ENCODE measurements at regions not wholly inside any gene's neighbourhood (a gene's known extent, or its start where the extent isn't known, plus 50 kb on each side); places are given as distances from the start of the nearest gene placed in this dataset.

DNA sequence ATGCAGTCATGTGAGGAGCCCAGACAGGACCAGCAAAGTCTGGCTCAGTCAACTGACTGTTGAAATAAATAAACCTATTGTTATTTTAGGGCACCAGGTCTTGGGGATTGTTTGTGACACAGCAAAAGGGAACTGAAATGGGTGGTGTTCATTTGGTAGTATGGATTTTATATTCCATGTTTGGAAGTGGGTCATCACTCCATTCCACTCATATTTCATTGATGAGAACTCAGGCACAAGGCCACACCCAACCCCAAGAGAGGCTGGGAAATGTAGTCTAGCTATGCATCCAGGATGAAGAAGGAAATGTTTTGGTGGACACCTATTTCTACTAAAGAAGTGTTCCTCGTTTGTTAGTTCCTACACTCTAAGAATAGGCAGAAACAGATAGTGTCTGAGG is 64.9 kb upstream of the BTBD3 start:
- CTCF ChIA-PET: no interaction called here
- ATAC-seq (ENCODE audit: low read depth): no peak
- intact Hi-C loops (cut with micrococcal nuclease): no loop called here
- Mint-ChIP-seq H3K4me1 (no peaks in the 10 kb centered on the region), H3K4me3 (no peak overlapping the region), H3K36me3 (ENCODE audit: low read depth) (no peaks in the 10 kb centered on the region), H3K9me3 (peaks cover 5% of the 10 kb centered on the region), H3K27ac (no peak overlapping the region), H3K27me3 (no peaks in the 10 kb centered on the region)
- TF ChIP-seq, protein P1, sequence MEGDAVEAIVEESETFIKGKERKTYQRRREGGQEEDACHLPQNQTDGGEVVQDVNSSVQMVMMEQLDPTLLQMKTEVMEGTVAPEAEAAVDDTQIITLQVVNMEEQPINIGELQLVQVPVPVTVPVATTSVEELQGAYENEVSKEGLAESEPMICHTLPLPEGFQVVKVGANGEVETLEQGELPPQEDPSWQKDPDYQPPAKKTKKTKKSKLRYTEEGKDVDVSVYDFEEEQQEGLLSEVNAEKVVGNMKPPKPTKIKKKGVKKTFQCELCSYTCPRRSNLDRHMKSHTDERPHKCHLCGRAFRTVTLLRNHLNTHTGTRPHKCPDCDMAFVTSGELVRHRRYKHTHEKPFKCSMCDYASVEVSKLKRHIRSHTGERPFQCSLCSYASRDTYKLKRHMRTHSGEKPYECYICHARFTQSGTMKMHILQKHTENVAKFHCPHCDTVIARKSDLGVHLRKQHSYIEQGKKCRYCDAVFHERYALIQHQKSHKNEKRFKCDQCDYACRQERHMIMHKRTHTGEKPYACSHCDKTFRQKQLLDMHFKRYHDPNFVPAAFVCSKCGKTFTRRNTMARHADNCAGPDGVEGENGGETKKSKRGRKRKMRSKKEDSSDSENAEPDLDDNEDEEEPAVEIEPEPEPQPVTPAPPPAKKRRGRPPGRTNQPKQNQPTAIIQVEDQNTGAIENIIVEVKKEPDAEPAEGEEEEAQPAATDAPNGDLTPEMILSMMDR (IDR thresholded peaks at IDR 0.05): no peak
- no peak for DNase-seq
- POLR2A ChIA-PET: no interaction called here

DNA sequence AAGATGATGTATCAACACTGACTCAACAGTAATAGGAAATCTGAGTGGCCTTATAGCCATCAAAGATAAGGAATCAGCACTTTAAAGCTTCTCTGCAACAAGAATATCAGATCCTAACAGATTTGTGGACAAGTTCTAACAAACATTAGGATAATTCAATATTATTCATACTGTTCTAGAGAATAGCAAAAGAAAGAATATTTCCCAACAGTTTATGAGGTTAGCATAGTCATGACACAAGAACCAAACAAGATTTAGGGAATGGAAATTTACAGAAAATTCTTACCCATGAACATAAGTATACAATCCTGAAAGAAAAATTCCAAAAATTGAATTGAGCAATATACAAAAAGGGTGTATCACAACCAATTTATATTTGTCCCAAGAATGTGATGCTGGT is 64.3 kb upstream of the BTBD3 start:
- no peaks in the 10 kb centered on the region for H3K36me3 Mint-ChIP-seq (ENCODE audit: low read depth)
- no peak for ATAC-seq (ENCODE audit: low read depth)
- H3K27me3 Mint-ChIP-seq: no peaks in the 10 kb centered on the region
- no peak for DNase-seq
- ChIA-PET POLR2A (no interaction called here), CTCF (no interaction called here)
- no peaks in the 10 kb centered on the region for H3K4me1 Mint-ChIP-seq
- H3K4me3 Mint-ChIP-seq: no peak overlapping the region
- H3K27ac Mint-ChIP-seq: no peak overlapping the region
- TF ChIP-seq, protein P1 (IDR thresholded peaks at IDR 0.05): no peak
- H3K9me3 Mint-ChIP-seq: peaks cover 5% of the 10 kb centered on the region
- intact Hi-C loops (cut with micrococcal nuclease): no loop called here

- DNase-seq (no peak), ATAC-seq (ENCODE audit: low read depth) (no peak)
- Mint-ChIP-seq H3K27ac (no peak overlapping the region), H3K27me3 (no peaks in the 10 kb centered on the region), H3K4me1 (no peaks in the 10 kb centered on the region), H3K4me3 (no peak overlapping the region), H3K9me3 (no peaks in the 10 kb centered on the region), H3K36me3 (ENCODE audit: low read depth) (no peaks in the 10 kb centered on the region)
- intact Hi-C loops (cut with micrococcal nuclease): no loop called here
- TF ChIP-seq, protein P1 (IDR thresholded peaks at IDR 0.05): no peak
- ChIA-PET CTCF (no interaction called here), POLR2A (no interaction called here)
Observed at GRCh38 chr20:11861479-11861878, 56.2 kb upstream of the BTBD3 start.

- POLR2A ChIA-PET: no interaction called here
- Mint-ChIP-seq H3K36me3 (ENCODE audit: low read depth) (no peaks in the 10 kb centered on the region), H3K4me3 (no peak overlapping the region), H3K27ac (no peak overlapping the region), H3K9me3 (peaks cover 2% of the 10 kb centered on the region), H3K4me1 (no peaks in the 10 kb centered on the region), H3K27me3 (no peaks in the 10 kb centered on the region)
- intact Hi-C loops (cut with micrococcal nuclease): no loop called here
- TF ChIP-seq, protein P1 (IDR thresholded peaks at IDR 0.05): no peak
- CTCF ChIA-PET: no interaction called here
- no peak for ATAC-seq (ENCODE audit: low read depth)
- no peak for DNase-seq
Observed at GRCh38 chr20:11867291-11867919, 50.3 kb upstream of the BTBD3 start.

Measured in activated B cell treated with CpG ODN at 0.5 μM for 24 hours (primary cell).